ENCODE measurements at regions not wholly inside any gene's neighbourhood (a gene's known extent, or its start where the extent isn't known, plus 50 kb on each side); places are given as distances from the start of the nearest gene placed in this dataset.
"Not testable (repeated sequence)": the region's sequence is repeated elsewhere in the genome, so short reads cannot be mapped to it uniquely, and the experiment has no call there.

DNA sequence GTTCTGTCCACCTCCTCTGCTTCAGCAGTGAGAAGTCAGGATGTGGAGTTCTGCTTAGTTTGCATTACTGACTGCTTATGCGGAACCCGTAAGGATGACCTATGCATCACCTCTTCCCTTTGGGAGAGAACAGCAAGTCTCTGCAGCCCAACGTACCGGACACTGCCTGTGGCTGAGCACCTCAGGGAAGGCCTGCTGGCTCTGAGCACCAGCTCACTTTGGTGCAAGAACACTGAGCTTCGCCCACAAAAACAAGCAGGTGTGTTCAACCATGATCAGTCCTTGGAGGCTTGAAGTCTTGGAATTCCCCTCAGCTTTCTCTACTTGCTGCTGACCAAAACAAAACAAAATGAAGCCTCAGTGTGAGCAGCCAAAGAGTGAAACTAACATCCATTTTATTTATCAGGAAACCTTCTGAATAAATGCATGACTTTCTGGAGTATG, 52.7 kb upstream of the NCK2 start:
- DNase-seq (ENCODE audit: low read depth in 2 of 2), result no peak

DNA sequence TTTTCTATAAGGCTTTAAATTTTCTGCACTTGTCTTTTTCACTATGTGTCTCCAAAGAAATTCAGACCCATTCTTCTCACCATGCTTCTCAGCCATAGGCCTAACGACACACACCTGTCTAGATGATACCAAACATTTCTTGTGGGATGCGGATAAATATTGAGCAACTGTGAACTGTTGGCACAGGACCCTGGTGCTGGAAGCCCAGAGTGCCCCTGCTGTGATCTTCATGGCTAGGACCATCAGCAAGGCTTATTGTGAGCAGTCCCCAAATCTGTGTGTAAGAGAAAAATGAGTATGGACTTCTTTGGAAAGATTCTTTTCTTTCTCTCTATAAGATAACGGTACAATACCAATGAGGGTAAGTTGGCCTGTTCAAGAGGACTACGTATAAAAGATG, 54.1 kb upstream of the NCK2 start:
- DNase-seq (ENCODE audit: low read depth in 2 of 2), result no peak

- DNase-seq (ENCODE audit: low read depth in 2 of 2), result no peak
Measured at GRCh38 chr2:105689484-105689883, 55.2 kb upstream of the NCK2 start.

- no peak for DNase-seq (ENCODE audit: low read depth in 2 of 2)
Measured at GRCh38 chr2:105688946-105689345, 55.8 kb upstream of the NCK2 start.

GRCh38 chr2:105686588-105686987, 58.1 kb upstream of the NCK2 start:
- no peak for DNase-seq (ENCODE audit: low read depth in 2 of 2)

DNA sequence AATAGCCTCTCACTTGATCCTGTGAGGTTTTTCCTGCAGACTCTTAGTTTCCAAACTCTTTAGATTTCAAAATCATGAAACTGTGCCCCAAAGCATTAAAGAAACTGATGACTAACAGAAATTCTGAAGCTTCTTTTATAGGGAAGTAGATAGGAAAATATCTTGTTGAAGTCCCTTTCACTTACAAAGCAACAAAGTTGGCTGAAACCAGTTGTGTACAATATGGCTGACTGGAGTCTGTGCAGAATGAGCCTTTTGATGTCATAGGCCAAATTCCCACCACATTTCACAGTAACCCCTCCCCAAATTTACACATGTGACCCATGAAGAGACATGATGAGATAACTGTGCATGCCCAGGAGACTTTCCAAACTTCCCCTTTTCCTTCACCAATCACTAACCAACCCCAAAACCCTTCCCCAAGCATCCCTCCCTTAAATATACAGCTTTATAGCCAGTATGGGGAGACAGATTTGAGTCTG, 61.7 kb upstream of the NCK2 start:
- DNase-seq (ENCODE audit: low read depth in 2 of 2), result no peak

DNA sequence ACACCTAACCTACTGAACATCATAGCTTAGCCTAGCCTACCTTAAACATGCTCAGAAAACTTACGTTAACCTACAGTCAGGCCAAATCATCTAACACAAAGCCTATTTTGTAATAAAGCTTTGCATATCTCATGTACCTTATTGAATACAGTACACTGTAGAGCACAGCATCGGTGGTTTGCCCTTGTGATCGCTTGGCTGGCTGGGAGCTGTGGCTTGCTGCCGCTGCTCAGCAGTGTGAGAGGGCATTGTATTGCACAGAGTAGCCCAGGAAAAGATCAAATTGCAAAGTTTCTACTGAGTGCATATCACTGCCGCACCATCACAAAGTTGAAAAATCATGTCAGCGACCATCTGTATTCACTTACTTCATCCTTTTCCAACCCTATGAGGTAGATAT, 62.3 kb upstream of the NCK2 start:
- DNase-seq (ENCODE audit: low read depth in 2 of 2), result no peak

DNA sequence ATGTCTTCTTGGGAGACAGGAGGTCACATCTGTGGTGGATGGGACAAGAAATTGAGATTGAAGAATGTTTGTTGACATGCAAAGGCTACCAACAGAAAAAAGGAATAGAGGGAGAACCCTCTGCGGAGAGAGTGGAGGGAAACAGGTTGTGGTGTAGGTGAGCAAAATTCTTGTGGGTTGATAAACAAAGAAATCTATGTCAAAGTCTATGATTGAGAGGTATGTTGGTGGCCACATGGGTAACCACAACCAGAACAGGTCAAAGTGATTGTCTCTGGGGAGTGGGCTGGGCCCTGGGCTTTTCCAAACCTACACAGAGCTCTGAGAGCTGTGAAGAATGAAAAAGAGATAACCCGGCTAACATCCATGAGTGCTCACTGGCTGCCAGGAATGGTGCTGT, 62.8 kb upstream of the NCK2 start:
- DNase-seq (ENCODE audit: low read depth in 2 of 2), result no peak

DNA sequence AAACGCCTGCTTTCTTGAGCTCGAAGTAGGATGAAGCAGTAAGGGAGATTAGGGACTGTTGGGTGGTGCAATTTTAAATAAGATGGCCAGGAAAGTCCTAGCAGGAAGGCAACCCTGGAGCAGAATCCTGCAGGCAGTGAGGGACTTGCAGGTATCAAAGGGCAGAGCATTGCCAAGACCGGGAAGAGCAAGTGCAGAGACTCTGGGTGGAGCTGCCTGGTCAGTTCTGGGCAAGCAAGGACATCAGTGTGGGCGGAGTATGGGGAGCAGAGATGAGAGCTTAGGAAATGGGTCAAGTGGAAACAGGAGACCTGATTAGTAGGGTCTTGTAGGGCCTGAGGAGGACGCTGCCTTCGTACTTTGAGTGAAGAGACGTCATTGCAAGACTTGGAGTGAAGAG, 64.4 kb upstream of the NCK2 start:
- no peak for DNase-seq (ENCODE audit: low read depth in 2 of 2)

DNA sequence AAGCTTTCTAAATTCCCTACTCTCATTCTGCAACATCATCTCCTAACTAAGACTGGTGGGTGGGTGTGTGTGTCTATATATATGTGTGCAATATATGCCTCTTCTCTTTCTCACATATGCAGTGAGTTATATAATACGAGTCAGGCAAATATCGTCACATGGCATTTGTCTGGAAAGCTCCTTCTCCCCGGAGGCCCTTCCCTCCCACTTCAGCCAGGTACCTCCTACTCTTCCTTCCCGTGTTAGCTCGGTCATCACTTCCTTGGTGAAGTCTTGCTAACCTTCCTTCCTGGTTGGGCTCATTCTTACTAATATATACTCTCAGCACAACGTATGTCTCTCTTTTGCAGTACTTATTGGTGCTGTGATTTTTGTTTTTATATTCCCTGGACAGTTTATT, 66.4 kb upstream of the NCK2 start:
- DNase-seq (ENCODE audit: low read depth in 2 of 2), result no peak

DNA sequence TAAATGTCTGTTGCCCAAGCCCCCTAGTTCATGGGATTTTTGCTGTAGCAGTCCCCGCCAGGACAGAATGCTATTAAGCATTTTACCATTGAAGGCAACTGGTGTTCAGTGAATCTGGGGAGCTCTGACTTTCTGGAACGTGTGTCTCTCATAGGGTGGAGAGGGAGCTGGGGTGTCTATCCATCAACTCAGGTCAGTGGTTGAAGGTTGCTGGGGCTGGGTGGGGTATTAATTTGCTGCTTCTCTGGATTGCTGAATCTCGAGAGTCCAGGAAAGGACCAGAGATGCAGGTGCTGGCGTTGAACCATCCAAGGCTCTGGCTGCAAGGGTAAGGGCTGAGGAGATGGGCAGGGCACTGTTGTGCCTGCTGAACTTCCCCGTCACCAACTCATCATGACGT, 66.8 kb upstream of the NCK2 start:
- no peak for DNase-seq (ENCODE audit: low read depth in 2 of 2)

DNA sequence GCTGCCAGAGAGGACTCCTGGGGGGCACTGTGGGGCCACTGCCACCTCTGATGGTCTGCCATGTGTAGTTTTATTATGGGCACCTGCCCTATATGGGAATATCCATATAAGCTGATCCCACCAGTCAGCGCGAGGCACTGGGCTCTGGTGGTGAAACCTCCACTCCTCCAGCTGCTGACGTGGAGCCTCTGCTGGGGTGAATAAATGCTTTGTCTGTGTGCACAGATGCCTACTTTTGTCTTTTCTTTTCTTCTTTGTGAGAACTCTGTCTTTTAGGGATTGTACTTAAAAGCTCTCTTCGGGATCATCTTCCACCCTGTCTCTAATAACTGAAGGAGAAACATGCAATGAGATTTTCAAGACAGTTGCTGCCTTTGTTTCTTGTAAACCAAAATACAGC, 68.9 kb upstream of the NCK2 start:
- DNase-seq (ENCODE audit: low read depth in 2 of 2), result no peak

DNA sequence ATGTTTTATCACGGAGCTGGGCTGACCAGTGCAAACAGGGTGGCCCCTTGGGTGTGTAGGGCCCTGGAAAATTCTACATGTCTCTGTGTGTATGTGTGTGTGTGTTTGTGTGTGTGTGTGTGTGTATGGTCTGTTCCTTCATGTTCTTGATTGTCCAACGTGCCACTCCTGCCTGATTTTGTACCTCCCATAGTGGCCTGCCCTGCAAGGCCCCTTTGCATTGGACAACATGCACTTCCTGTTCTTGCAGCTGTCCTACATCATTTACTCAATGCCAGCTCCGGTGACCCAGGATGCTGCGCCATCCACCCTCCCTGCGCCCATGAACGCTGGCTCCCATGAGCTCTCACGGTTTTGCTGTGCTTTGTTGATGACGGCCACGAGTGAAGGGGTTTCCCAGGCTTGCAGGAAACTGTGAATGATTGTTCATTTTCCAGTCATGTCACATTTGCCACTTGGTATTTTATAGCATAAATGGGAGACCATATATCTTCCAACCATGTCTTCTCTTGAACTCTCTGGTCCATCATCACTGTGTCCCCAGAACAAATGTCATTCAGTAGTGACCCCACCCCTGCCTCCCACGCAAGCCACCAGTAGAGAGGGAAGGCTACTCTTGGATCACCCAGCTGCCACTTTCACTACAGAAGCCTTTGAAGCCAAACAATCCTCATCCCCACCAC, 69.7 kb upstream of the NCK2 start:
- DNase-seq (ENCODE audit: low read depth in 2 of 2), result no peak

- no peak for DNase-seq (ENCODE audit: low read depth in 2 of 2)
Measured at GRCh38 chr2:105674401-105674800, 70.3 kb upstream of the NCK2 start.

DNA sequence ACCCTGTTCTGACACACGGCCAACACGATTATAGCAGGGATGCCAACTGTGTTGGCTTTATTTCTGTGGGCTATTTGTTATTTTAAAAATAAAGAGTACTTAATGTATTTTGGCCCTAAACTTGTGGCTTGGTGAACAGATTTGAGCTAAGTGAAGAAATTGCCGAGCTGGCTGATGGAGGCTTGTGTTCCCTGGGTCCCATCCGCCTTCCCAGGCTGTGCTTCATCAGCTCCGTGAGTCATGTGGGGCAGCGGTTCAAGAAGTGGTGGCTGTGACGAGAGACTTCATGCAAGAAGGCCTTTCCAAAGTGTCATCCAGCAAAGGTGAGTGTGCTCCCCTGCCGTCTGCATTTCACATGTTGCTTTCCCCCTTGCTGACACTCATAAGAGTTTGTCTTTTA, 73.6 kb upstream of the NCK2 start:
- no peak for DNase-seq (ENCODE audit: low read depth in 2 of 2)

- no peak for DNase-seq (ENCODE audit: low read depth in 2 of 2)
Measured at GRCh38 chr2:105669384-105669891, 75.3 kb upstream of the NCK2 start.

DNA sequence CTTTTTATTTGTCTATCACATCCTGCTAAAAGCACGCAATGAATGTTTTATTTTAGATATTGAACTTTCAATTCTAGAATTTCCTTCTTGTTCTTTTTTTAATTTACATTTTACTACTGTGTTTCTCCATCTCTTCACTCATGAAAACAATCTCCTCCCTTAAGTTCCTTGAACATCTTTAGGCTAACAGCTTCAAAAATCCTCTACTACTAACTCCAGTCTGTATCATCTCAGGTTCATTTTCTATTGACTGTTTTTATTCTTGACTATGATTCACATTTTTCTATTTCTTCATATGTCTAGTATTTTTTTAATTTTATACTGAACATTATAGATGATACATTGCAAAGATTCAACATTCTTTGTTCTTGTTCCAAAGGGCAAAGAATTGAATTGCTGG, 79.2 kb upstream of the NCK2 start:
- no peak for DNase-seq (ENCODE audit: low read depth in 2 of 2)

DNA sequence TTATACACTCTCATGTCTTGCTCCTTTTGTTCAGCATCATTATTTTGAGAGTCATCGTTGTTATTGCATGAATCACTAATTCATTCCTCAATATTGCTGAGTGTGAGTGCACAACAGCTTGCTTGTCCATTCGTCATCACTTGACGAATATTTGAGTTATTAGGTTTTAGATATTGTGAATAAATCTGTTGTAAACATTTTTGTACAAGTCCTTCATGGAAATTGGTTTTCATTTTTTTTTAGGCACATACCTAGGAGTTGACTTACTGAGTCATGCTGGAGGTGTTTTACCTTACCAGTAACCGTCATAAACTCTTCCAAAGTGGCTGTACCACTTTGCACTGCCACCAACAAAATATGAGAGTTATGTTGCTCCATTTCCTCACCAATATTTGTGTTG, 84.2 kb upstream of the NCK2 start:
- DNase-seq (ENCODE audit: low read depth in 2 of 2), result no peak

GRCh38 chr2:105655723-105656606, 88.7 kb upstream of the NCK2 start:
- not testable (repeated sequence) for DNase-seq (ENCODE audit: low read depth in 2 of 2)

- no peak for DNase-seq (ENCODE audit: low read depth in 2 of 2)
Measured at GRCh38 chr2:105655244-105655643, 89.5 kb upstream of the NCK2 start.

- DNase-seq (ENCODE audit: low read depth in 2 of 2), result no peak
Measured at GRCh38 chr2:105654474-105655004, 90.2 kb upstream of the NCK2 start.

DNA sequence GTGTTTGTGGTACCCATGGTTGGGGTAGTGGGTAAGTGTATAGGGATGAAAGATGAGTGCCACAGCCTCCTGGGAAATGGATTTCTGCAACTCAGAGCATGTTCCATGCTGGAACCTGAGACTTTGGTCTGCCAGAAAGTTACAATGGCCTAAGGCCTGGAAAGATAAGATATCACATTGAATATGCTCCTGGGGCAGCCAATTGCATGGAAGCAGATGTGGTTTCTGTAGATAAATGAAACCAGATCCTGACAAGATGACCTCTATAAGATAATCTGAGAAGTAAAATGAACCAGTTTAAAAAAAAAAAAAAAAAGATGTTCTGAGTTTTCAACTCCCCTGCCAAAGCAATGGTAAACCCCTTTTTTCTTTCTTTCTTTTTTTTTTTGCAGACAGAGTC, 91.4 kb upstream of the NCK2 start:
- no peak for DNase-seq (ENCODE audit: low read depth in 2 of 2)

Data from stimulated activated CD8-positive, alpha-beta memory T cell treated with anti-CD3 and anti-CD28 coated beads, Interleukin-7, amount 100 ng/mL, for 4 hours (primary cell).